T-helper 1 cell (primary cell): ENCODE measurements at regions not wholly inside any gene's neighbourhood (a gene's known extent, or its start where the extent isn't known, plus 50 kb on each side); places are given as distances from the start of the nearest gene placed in this dataset.
"Not testable (repeated sequence)": the region's sequence is repeated elsewhere in the genome, so short reads cannot be mapped to it uniquely, and the experiment has no call there.

Source experiments
- DNase-seq, 5 donors: peaks; one replicate each; pipeline ENCODE4 v3.0.0-alpha.2; 2012 to 2020

DNA sequence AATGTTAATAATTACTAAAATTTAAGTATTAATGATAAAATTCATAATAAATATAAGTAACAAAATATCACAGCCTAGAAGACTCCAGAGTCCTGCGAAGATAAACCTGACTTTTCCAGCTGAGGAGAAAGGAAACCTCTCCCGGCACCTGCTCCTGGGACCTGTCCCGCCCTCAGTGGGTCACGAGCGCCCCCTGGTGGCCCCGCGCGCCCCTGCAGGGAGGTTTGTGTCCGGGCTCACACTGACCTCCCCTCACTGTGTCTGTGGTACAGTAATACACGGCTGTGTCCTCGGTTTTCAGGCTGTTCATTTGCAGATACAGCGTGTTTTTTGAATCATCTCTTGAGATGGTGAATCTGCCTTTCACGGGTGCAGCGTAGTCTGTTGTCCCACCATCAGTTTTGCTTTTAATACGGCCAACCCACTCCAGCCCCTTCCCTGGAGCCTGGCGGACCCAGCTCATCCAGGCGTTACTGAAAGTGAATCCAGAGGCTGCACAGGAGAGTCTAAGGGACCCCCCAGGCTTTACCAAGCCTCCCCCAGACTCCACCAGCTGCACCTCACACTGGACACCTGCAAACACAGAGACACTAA, 627.1 kb downstream of the TMEM121 start:
- peak; percentile 42 to 76 (median 58) for DNase-seq

- DNase-seq: no peak
These were observed 636.9 kb downstream of the TMEM121 start for GRCh38 chr14:106163316-106163715.

DNA sequence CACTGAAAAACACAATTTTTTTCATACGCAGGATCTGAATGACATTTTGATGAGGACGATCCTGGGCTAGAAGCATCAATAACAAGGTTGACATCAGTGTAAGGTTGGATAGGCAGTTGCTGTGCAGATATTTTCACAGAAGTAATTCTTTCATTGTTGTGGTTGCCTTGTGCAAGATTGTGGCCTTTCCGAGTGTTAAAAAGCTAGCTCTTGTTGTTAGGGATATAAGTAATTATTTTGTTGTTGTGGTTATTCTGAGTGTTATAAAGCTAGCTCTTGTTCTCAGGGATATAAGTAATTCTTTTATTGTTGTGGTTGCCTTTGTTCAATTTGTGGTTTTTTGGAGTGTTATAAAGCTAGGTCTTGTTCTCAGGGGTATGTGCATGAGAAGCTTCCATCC, 637.4 kb downstream of the TMEM121 start:
- not testable (repeated sequence) for DNase-seq

DNA sequence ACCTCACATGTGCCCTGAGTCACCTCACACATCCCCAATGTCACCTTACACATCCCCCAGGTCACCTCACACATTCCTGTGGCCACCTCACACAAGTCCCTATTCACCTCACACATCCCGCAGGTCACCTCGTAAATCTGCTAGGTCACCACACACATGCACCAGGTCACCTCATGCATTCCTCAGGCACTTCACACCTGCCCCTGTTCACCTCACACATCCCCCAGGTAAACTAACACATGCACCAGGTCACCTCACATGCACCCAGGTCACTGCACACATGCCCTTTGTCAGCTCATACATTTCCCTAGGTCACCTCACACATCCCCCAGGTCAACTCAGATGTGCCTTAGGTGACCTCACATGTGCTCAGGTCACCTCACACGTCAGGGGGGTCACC, 639.8 kb downstream of the TMEM121 start:
- DNase-seq: no peak

DNA sequence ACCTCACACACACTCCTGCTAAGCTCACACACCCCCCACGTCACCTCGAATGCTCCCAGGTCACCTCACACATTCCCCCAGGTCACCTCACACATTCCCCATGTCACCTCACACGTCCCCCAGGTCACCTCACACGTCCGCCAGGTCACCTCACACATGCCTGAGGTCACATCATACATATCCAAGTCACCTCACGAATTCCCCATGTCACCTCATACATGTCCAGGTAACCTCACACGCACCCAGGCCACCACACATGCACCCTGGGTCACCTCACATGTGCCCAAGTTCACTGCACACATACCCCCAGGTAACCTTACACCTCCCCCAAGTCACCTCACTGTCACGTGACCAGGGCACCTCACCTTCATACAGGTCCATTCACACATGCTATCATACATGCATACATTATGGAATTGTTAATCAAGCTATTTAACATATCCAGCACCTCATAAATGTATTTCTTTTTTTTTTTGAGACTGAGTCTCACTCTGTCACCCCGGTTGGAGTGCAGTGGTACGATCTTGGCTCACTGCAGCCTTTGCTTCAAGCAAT, 640.3 kb downstream of the TMEM121 start:
- DNase-seq: no peak

- peak; percentile 34 to 65 (median 60) for DNase-seq
These were observed 643.8 kb downstream of the TMEM121 start for GRCh38 chr14:106170163-106170658.

GRCh38 chr14:106174206-106174605, 647.8 kb downstream of the TMEM121 start:
- DNase-seq: peak; percentile 23 to 65 (median 47)

- DNase-seq: peak in 3 of 5 donors; percentile 24 to 64 (median 35)
These were observed 651.2 kb downstream of the TMEM121 start for GRCh38 chr14:106177266-106178246.

DNA sequence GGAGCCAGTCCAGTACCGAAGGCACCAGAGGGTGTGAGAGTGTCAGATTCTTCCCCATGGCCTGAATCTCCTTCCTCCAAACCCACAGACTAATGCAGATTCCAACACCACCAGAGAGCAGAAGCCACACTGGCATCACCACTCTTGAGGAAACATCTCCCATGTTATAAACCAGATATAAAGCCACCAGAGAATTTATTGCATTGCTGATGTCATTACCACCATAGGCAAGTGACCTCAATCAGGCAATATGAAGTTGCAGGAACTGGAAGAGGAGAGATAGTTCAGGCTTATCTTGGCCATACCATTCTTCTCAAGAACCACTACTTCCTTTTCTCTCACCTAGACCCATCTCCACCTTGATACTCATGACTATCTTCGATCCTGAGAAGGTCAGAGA, 653.4 kb downstream of the TMEM121 start:
- no peak for DNase-seq

GRCh38 chr14:106184771-106185170, 658.4 kb downstream of the TMEM121 start:
- peak; percentile 30 to 81 (median 55) for DNase-seq

GRCh38 chr14:106185174-106185836, 658.9 kb downstream of the TMEM121 start:
- not testable (repeated sequence) for DNase-seq

DNA sequence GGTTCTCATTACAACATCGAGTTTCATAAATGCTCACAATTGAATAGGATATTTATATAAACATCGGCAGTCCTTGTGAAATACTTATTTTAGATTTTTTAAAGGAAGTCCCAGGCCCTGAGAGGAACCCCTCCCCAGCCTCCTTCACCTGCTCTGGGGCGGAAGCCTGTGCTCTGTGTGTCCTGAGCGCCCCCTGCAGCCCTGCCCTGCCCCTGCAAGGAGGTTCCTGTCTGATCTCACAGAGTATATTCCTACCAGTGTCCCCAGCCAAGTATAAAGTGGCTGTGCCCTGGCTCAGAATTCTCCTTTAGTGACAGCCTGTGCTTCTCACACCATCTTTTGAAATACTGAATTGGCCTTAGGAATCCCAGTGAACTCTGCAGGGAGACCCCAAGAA, 659.5 kb downstream of the TMEM121 start:
- peak; percentile 38 to 65 (median 53) for DNase-seq

DNA sequence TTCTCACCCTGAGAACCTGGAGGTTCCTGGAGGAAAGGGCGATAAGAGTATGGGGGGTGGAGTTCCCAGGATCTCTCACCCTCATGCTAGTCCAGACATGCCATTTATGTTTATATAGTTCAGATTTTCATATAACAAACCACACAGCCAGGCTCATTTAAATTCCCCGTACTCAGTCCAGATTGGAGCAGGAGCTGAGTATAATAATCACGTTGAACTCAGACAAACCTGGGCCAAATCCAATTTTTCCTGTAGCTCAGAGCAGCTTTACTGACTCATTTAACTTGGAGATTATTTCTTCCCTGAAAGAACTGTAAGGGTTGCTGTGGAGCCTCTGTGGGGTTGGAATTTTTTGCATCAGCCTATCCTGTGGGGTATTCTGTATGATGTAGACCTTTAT, 660.8 kb downstream of the TMEM121 start:
- no peak for DNase-seq

GRCh38 chr14:106192701-106193100, 666.3 kb downstream of the TMEM121 start:
- DNase-seq: not testable (repeated sequence)

DNA sequence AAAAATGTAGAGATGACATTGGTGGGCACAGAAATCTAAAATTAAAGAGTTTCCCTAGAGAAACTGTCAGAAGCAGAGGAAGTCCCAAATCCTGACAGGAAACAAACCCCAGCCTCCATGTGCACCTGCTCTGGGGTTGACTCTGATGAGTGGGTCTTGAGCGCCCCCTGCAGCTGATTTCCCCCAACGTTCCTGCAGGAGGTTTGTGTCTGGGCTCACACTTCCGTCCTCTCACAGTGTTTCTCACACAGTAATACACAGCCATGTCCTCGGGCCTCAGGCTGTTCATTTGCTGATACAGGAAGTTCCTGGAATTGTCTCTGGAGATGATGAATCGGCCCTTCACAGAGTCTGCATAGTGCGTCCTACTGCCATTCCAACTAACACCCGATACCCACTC, 670.1 kb downstream of the TMEM121 start:
- DNase-seq: peak in 4 of 5 donors; percentile 25 to 57 (median 36)

DNA sequence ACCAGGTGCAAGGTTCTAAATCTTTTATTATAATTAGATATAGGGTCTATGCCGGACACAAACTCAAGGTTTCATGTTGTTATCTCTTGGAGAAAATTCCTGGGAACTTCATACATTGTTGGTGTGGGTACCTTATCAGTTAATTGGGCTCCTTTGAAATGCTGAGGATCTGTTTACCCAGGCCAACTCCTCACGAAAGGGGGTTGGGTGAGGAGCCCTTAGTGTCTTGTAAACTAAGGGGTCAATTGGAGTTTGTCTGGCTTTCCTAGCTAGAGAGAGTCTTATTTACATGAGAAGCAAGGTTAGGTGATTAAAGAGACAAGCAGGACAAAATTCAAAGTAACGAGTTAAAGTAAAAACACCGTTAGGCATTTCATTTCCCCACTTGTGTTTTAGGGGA, 670.9 kb downstream of the TMEM121 start:
- DNase-seq: not testable (repeated sequence)

- DNase-seq: no peak
These were observed 672.7 kb downstream of the TMEM121 start for GRCh38 chr14:106199097-106199496.

DNA sequence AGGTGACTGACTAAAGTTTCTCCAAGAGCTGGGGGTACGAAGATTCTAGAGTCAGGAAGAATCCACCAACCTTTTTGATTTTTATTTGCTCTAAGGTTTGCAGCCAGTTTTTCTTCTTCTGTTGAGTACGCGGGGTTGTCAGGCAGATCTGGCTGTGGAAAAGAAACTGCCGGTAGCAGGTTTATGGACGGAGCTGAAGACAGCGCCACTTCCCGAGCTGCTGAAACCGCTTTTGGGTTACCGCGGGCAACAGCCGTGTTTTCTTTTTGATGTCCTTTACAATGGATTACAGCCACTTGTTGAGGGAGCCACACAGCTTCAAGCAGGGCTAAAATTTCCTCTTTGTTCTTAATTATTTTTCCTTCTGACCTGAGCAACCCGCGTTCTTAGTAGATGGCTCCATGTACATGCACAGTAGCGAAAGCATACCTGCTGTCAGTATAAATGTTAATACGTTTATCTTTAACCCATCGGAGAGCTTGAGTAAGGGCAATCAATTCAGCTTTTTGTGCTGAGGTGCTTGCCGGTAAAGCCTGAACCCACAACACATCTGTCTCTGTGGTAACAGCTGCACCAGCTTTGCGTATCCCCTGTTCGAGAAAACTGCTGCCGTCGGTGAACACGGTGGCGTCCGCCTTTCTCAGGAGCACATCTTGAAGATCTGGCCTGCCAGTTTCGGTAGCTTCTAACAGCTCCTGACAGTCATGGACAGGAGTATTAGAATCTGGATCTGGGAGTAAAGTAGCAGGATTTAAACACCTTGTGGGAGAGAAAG, 674.3 kb downstream of the TMEM121 start:
- DNase-seq: no peak

DNA sequence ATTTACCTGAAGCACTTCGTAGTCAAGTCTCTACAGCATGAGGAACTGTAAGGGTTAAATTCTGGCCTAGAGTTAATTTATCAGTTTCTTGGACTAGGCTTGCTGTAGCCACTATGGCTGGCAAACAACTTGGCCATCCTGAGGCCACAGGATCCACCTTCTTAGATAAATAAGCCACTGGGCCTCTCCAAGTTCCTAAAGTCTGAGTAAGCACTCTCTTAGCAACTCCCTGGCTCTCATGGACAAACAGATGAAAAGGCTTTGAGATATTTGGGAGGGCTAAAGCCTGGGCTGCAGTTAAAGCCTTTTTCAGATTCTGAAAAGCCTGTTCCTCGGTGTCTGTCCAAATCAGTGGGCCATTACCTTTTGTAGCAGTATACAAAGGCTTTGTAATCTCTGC, 675.0 kb downstream of the TMEM121 start:
- DNase-seq: no peak

DNA sequence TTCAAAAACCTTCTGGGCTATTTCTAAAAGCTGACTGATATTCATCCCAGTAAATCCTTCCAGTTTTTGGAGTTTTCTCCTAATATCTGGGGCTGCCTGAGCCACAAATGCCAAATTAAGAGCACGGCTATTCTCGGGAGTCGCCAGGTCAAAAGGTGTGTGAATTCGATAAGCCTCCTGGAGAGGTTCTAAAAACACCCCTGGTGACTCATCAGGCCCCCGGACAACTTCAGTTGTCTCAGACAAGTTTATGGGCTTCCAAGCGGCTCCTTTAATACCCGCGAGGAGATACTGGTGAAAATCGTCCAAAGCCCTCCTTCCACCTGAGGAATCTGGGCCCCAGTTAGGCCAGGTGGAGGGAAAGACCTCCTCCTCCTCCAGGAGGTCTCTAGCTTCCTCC, 677.1 kb downstream of the TMEM121 start:
- DNase-seq: no peak

DNA sequence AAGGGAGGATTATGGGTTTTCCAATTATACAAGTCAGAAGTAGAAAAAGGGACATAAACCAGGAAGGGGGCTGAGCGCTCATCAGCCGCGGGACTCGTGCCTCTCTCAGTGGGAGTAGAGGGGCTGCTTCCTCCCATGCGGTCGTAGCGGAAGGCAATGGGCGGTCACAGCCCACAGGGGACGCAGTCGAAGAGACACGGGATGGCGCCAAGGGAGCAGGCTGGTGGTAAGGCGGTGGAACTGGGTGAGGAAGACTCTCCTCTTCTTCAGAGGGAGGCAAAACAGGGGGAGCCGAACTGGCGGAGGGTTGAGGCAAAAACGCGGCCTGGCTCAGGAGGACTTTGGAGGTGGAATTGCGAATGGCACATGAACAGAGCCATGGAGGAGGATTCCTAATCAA, 677.7 kb downstream of the TMEM121 start:
- DNase-seq: no peak

DNA sequence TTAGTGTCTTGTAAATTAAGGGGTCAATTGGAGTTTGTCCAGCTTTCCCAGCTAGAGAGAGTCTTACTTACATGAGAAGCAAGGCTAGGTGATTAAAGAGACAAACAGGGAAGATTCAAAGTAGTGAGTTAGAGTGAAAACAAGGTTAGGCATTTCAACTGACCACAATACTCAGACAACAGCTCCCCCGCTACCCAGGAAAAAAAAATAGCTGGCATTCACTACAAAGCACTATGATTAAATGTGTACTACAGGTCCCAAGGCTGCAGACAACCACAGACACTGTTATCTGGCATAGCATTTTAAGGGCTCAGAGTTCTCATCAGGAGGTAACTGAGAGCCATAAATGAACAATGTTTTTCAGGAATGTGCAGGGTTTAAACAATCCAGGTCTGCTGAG, 680.9 kb downstream of the TMEM121 start:
- no peak for DNase-seq
